HEK293 (cell line): ENCODE measurements at regions not wholly inside any gene's neighbourhood (a gene's known extent, or its start where the extent isn't known, plus 50 kb on each side); places are given as distances from the start of the nearest gene placed in this dataset.

Experiments used
- CTCF ChIA-PET: fragments of 350-600 bp; formaldehyde crosslinking; extraction: SDS; loops from one replicate; lab custom pipeline; 2021; ENCODE audit warnings: antibody characterized with exemption; lab: Yijun Ruan, JAX
- POLR2A ChIA-PET: fragments of 300-600 bp; formaldehyde crosslinking; extraction: SDS; loops from one replicate; lab custom pipeline; 2020; ENCODE audit warnings: antibody characterized with exemption, inconsistent platforms; lab: Yijun Ruan, JAX
- H3K27ac ChIP-seq: fragments of 200-500 bp; sonication (Bioruptor generic); 2 replicates; pipeline ENCODE4 v1.5.1; 2014; ENCODE audit warnings: low read depth, low read length, control low read depth, inconsistent platforms; ENCODE audit errors: extremely low read depth
- H3K36me3 ChIP-seq, 2 experiments: fragments of 200-500 bp in 1 of 2; sonication (Bioruptor generic) in 1 of 2; 1 replicate in 1 of 2; 2 replicates in 1 of 2; pipeline ENCODE4 v1.5.1; 2014 to 2017; ENCODE audit warnings: inconsistent platforms in 2 of 2, low read length in 2 of 2; ENCODE audit not compliant: control insufficient read depth in 2 of 2, insufficient read depth in 1 of 2
- H3K4me1 ChIP-seq: fragments of 200-500 bp; sonication (Bioruptor generic); 2 replicates; pipeline ENCODE4 v1.5.1; 2014; ENCODE audit warnings: mild to moderate bottlenecking, low read length, inconsistent platforms; ENCODE audit not compliant: control insufficient read depth, insufficient read depth
- H3K4me3 ChIP-seq: 2 replicates; pipeline ENCODE4 v1.5.1; 2011; ENCODE audit warnings: low read depth, mild to moderate bottlenecking, control low read depth, low read length, moderate library complexity
- H3K9me3 ChIP-seq: fragments of 200-500 bp; sonication (Bioruptor generic); 2 replicates; pipeline ENCODE4 v1.5.1; 2014; ENCODE audit warnings: low read depth, low read length, inconsistent platforms; ENCODE audit not compliant: control insufficient read depth, insufficient read depth
- HOXC10 ChIP-seq: sonication (generic); formaldehyde crosslinking; IDR thresholded peaks from 2 replicates; pipeline ENCODE4 v1.8.1; 2023; ENCODE audit warnings: mild to moderate bottlenecking, missing genetic modification reagents
- TRIM28 ChIP-seq: IDR thresholded peaks from 2 replicates; pipeline ENCODE4 v1.6.1; 2011; ENCODE audit warnings: low read length, control low read depth, borderline replicate concordance
- ZFP3 ChIP-seq: fragments of 450-650 bp; formaldehyde crosslinking; IDR thresholded peaks from 2 replicates; pipeline ENCODE4 v1.5.1; 2016; ENCODE audit warnings: low read depth, missing biosample characterization, missing genetic modification characterization
- ZNF112 ChIP-seq: fragments of 450-650 bp; formaldehyde crosslinking; IDR thresholded peaks from 2 replicates; pipeline ENCODE4 v1.5.0; 2017; ENCODE audit warnings: missing biosample characterization, missing genetic modification characterization
- ZNF404 ChIP-seq: fragments of 450-650 bp; formaldehyde crosslinking; IDR thresholded peaks from 2 replicates; pipeline ENCODE4 v1.5.1; 2017; ENCODE audit warnings: missing biosample characterization, missing genetic modification characterization
- ZNF416 ChIP-seq: fragments of 450-650 bp; formaldehyde crosslinking; IDR thresholded peaks from 2 replicates; pipeline ENCODE4 v1.5.1; 2016; ENCODE audit warnings: missing biosample characterization, missing genetic modification characterization
- ZNF529 ChIP-seq: fragments of 450-650 bp; formaldehyde crosslinking; IDR thresholded peaks from 2 replicates; pipeline ENCODE4 v1.5.1; 2017; ENCODE audit warnings: missing genetic modification characterization, missing biosample characterization; ENCODE audit not compliant: insufficient replicate concordance
- ZNF544 ChIP-seq: fragments of 450-650 bp; formaldehyde crosslinking; IDR thresholded peaks from 2 replicates; pipeline ENCODE4 v1.5.0; 2017; ENCODE audit warnings: missing biosample characterization, missing genetic modification characterization
- ZNF623 ChIP-seq: fragments of 450-650 bp; formaldehyde crosslinking; IDR thresholded peaks from 2 replicates; pipeline ENCODE4 v1.5.1; 2016; ENCODE audit warnings: missing biosample characterization, missing genetic modification characterization
- ZNF776 ChIP-seq: fragments of 450-650 bp; formaldehyde crosslinking; IDR thresholded peaks from 2 replicates; pipeline ENCODE4 v1.5.0; 2017; ENCODE audit warnings: missing biosample characterization, missing genetic modification characterization, borderline replicate concordance
- ZSCAN30 ChIP-seq: fragments of 450-650 bp; IDR thresholded peaks from 2 replicates; pipeline ENCODE4 v1.5.1; 2018; ENCODE audit warnings: missing biosample characterization, mild to moderate bottlenecking, missing genetic modification characterization, moderate library complexity
- TF ChIP-seq, protein P1 (sequence below): fragments of 450-650 bp; formaldehyde crosslinking; IDR thresholded peaks from 2 replicates; pipeline ENCODE4 v1.5.1; 2016; ENCODE audit warnings: missing biosample characterization, missing genetic modification characterization
- TF ChIP-seq, protein P2 (sequence below): fragments of 450-650 bp; formaldehyde crosslinking; IDR thresholded peaks from 2 replicates; pipeline ENCODE4 v1.5.1; 2016; ENCODE audit warnings: missing biosample characterization, missing genetic modification characterization, borderline replicate concordance
- TF ChIP-seq, protein P3 (sequence below): fragments of 450-650 bp; formaldehyde crosslinking; IDR thresholded peaks from 2 replicates; pipeline ENCODE4; 2016; ENCODE audit warnings: missing biosample characterization, missing genetic modification characterization

DNA sequence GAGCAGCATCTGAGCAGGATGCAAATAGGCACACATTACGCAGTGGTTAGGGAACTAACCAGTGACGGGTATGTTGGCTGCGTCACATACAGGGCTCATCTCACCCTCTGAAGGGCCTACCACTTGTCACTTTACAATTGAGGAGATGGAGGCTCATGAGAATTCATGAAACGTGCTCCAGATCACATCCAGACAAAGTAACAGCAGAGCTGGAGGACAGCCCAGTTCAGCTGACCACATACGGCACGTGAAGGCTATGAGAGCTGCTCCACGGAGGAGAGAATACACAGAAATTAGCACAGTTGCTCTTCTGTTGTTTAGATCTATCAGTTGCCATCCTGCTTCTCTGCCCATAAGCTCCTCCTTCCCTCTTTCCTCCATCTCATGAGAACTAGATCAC lies 78.4 kb downstream of the FAM9B start:
- ChIA-PET POLR2A (no interaction called here), CTCF (interaction anchor here (0.6 to 1.0 kb wide), 2 partner anchors 102 to 139 kb away, joined by 3 to 4 read pairs; no protein-coding TSS in a partner anchor)
- H3K4me3 ChIP-seq = no peak overlapping the region
- H3K36me3 ChIP-seq = no peaks in the 10 kb centered on the region
- H3K9me3 ChIP-seq = no peaks in the 10 kb centered on the region
- H3K4me1 ChIP-seq = no peaks in the 10 kb centered on the region
- TF ChIP-seq, protein P1, sequence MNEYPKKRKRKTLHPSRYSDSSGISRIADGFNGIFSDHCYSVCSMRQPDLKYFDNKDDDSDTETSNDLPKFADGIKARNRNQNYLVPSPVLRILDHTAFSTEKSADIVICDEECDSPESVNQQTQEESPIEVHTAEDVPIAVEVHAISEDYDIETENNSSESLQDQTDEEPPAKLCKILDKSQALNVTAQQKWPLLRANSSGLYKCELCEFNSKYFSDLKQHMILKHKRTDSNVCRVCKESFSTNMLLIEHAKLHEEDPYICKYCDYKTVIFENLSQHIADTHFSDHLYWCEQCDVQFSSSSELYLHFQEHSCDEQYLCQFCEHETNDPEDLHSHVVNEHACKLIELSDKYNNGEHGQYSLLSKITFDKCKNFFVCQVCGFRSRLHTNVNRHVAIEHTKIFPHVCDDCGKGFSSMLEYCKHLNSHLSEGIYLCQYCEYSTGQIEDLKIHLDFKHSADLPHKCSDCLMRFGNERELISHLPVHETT = no peak
- no peak for TF ChIP-seq ZNF776 (tag by site-specific recombination)
- H3K27ac ChIP-seq = no peak overlapping the region

DNA sequence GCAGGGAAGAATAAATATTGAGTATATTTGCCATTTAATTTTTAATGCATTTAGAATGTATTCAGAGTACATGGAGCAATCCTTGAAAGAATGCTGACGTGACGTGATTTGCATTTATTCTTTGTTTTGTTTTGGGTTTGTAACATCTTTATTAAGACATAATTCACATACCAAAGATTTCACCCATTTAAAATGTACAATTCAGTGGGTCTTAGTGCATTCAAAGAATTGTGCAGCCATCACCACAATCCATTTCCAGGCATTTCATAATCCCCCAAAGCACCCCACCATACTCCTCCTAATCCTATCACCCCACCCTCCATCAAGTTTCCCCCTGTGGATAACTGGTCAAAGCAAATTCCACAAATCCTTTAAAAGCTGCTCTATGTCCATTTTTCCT lies 87.4 kb downstream of the FAM9B start:
- H3K9me3 ChIP-seq = no peaks in the 10 kb centered on the region
- no peaks in the 10 kb centered on the region for H3K4me1 ChIP-seq
- ChIA-PET POLR2A (no interaction called here), CTCF (no interaction called here)
- no peak for TF ChIP-seq TRIM28
- no peak for TF ChIP-seq ZNF404 (tag by site-specific recombination)
- TF ChIP-seq, protein P1 = no peak
- TF ChIP-seq ZNF544 = no peak
- TF ChIP-seq ZSCAN30 (tag by site-specific recombination) = no peak
- TF ChIP-seq, protein P2, sequence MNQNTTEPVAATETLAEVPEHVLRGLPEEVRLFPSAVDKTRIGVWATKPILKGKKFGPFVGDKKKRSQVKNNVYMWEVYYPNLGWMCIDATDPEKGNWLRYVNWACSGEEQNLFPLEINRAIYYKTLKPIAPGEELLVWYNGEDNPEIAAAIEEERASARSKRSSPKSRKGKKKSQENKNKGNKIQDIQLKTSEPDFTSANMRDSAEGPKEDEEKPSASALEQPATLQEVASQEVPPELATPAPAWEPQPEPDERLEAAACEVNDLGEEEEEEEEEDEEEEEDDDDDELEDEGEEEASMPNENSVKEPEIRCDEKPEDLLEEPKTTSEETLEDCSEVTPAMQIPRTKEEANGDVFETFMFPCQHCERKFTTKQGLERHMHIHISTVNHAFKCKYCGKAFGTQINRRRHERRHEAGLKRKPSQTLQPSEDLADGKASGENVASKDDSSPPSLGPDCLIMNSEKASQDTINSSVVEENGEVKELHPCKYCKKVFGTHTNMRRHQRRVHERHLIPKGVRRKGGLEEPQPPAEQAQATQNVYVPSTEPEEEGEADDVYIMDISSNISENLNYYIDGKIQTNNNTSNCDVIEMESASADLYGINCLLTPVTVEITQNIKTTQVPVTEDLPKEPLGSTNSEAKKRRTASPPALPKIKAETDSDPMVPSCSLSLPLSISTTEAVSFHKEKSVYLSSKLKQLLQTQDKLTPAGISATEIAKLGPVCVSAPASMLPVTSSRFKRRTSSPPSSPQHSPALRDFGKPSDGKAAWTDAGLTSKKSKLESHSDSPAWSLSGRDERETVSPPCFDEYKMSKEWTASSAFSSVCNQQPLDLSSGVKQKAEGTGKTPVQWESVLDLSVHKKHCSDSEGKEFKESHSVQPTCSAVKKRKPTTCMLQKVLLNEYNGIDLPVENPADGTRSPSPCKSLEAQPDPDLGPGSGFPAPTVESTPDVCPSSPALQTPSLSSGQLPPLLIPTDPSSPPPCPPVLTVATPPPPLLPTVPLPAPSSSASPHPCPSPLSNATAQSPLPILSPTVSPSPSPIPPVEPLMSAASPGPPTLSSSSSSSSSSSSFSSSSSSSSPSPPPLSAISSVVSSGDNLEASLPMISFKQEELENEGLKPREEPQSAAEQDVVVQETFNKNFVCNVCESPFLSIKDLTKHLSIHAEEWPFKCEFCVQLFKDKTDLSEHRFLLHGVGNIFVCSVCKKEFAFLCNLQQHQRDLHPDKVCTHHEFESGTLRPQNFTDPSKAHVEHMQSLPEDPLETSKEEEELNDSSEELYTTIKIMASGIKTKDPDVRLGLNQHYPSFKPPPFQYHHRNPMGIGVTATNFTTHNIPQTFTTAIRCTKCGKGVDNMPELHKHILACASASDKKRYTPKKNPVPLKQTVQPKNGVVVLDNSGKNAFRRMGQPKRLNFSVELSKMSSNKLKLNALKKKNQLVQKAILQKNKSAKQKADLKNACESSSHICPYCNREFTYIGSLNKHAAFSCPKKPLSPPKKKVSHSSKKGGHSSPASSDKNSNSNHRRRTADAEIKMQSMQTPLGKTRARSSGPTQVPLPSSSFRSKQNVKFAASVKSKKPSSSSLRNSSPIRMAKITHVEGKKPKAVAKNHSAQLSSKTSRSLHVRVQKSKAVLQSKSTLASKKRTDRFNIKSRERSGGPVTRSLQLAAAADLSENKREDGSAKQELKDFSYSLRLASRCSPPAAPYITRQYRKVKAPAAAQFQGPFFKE (tag by site-specific recombination) = no peak
- no peak for TF ChIP-seq ZNF529 (tag by site-specific recombination)
- TF ChIP-seq, protein P3, sequence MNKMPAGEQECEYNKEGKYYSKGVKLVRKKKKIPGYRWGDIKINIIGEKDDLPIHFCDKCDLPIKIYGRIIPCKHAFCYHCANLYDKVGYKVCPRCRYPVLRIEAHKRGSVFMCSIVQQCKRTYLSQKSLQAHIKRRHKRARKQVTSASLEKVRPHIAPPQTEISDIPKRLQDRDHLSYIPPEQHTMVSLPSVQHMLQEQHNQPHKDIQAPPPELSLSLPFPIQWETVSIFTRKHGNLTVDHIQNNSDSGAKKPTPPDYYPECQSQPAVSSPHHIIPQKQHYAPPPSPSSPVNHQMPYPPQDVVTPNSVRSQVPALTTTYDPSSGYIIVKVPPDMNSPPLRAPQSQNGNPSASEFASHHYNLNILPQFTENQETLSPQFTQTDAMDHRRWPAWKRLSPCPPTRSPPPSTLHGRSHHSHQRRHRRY (tag by site-specific recombination) = no peak
- no peak for TF ChIP-seq ZNF623 (tag by site-specific recombination)
- TF ChIP-seq ZFP3 (tag by site-specific recombination) = no peak
- TF ChIP-seq HOXC10 (CRISPR knock-in tag) = no peak
- TF ChIP-seq ZNF112 (tag by site-specific recombination) = no peak
- TF ChIP-seq ZNF416 (tag by site-specific recombination) = no peak
- no peaks in the 10 kb centered on the region for H3K36me3 ChIP-seq
- no peak overlapping the region for H3K27ac ChIP-seq
- H3K4me3 ChIP-seq = no peak overlapping the region
